NCI-H1092 treated with DMSO at 0.1 percent for 48 hours (cell line): ENCODE measurements at regions not wholly inside any gene's neighbourhood (a gene's known extent, or its start where the extent isn't known, plus 50 kb on each side); places are given as distances from the start of the nearest gene placed in this dataset.

ENCODE experiments used
- DNase-seq: peaks from one replicate; lab custom pipeline; 2025; lab: John Stamatoyannopoulos, UW

GRCh38 chr2:219951099-219951498 lies 323.7 kb downstream of the SLC4A3 start:
- no peak for DNase-seq

- DNase-seq: no peak
Observed at GRCh38 chr2:219954331-219954730, 326.9 kb downstream of the SLC4A3 start.

DNA sequence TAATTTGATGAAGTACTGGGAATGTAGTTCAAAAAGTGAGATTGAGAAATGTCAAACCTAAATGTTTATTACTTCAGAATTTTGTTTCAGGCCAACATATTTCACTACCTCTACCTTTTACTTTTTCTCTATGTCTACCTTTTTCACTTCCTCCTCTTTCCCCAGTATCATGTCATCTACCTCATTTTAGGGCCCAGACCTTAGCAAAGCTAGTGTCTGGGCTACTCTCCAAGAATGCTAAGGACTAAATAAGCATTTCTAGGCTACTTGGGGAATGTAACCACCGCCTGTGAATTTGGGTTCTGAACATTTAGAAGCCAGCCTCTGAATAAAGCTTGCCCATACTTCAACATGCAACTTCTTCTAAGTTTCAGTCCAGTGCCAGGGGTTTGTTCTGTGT lies 330.4 kb downstream of the SLC4A3 start:
- DNase-seq: no peak

DNA sequence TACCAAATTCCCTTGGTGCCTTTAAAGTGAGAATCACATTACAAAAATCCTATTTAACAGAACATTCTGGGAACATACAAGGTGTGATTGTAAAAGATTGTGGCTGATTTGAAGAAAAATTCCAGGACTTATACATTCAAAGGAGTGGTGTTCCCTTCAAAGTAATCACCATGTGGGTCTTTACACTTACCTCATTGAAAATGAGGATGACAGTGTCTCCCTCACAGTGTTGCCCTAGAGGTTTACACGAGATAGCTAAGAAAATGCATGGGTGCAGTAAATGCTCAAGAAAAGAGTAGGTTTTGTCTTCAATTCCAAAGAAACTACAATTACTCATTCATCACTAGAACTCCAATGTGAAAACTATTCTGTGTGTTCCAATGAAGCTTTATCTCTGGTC lies 331.5 kb downstream of the SLC4A3 start:
- no peak for DNase-seq

- no peak for DNase-seq
Observed at GRCh38 chr2:219959471-219959870, 332.0 kb downstream of the SLC4A3 start.

DNA sequence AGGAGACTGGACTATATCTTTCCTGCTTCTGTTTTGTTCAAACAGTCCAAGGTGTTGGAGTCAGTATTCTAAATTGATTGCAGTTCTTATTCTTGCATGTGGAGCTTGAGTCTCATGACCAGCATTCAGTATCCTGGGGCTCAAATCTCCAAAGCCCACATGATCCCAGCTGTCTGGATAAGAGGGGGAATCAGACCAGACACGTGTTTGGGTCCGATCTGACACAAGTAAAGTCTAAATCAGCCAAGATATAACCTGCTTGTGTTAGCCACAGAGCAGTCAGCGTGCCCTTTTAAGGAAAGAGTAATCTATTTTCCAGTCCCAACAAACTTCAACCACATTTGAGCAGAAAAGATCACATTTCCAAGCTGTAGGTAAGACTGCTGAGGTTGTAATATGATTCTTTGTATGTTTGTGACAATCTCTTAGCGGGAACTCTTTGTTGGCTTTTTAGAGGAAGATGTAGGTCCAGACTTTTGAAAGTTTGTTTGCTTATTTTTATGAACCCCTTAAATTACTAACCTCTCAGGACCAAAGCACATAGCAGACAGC lies 334.6 kb downstream of the SLC4A3 start:
- DNase-seq: no peak

DNA sequence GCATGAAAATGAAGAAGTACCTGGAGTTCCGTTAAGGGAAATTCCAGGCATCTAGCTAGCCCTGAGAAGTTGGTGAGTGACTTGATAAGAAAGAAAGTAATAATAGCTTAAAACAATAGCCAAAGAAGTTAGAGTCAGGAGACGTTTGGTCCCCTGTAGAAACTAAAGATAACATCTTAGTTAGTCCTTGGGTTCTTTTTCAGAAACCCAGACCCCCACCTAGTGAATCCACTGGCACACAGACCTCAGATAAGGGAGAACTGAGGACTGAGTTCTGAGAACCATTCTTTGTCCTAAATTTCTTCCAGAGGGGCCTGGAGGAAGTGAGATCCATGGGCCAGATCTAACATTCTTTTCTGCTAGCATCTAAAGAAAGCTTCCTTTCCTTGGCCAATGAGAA lies 335.4 kb downstream of the SLC4A3 start:
- DNase-seq: no peak

GRCh38 chr2:219965287-219966194 lies 338.1 kb downstream of the SLC4A3 start:
- DNase-seq: no peak

- no peak for DNase-seq
Observed at GRCh38 chr2:219967247-219968245, 340.1 kb downstream of the SLC4A3 start.

- DNase-seq: no peak
Observed at GRCh38 chr2:219968685-219969345, 341.4 kb downstream of the SLC4A3 start.

DNA sequence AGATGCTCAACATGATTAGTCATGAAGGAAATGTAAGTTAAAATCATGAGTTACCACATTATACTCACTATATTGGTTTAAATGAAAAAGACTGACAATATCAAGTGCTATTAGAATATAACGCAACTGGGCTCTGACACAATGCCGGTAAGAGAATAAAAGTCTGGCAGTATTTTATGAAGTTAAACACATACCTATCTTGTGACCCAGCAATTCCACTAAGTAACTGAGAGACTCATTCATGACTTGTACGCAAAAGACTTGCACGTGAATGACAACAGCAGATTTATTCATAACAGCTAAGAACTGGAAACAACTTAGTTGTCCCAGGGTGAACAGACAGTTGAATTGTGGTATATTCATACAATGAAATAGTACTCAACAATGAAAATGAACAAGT lies 342.1 kb downstream of the SLC4A3 start:
- no peak for DNase-seq

DNA sequence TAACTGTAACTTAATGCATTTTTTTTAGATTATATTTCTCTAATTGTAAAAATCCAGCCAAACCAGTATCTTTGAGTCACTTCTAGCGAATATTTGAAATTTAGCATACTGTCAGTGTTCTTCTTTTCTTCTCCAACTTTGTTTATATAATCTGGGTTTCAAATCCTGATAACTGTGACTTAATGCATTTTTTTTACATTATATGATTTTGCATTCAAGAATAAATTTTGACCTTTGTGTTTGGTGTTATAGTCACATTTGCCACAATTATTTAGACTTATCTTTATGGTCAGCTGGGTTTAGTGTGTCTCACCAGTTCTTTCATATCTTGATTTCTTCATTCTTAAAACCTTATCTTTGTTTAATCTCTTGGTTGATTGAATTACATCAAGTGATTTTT lies 345.7 kb downstream of the SLC4A3 start:
- DNase-seq: no peak

DNA sequence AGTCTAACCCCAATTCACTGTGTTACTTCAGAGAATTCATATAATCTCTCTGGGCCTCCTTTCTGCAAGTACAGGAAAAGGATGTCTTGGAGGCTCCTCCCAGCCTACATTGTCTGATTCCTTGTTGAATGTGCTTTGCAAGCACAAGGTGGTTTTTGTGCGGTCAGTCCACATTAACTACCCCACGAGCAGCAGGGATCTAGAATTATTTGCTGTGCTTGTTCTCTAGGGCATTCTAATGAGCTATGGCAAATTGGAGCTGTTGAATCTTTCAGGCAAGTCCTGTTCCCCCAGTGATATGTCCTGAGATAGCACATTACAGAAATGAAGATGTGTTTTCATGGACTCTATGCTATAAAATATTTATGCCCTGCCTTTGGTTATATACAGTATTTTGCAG lies 349.4 kb downstream of the SLC4A3 start:
- DNase-seq: no peak

DNA sequence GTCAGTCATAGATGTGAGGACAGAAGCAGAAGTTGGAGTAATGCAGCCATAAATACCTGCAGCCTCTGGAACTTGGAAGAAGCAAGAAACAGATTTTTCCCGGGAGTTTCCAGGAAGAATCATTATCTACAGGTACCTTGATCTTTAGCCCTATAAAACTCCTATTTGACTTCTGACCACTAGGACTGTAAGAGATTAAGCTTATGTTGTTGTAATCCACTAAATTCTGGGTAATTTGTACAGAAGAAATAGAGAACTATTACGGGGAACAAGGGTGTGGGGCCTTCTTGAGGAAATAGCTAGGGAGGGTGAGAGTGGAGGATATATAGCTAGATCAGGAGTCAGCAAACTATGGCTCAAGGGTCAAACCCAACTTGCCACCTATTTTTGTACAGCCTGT lies 353.2 kb downstream of the SLC4A3 start:
- DNase-seq: no peak

GRCh38 chr2:219983836-219984235 lies 356.4 kb downstream of the SLC4A3 start:
- DNase-seq: no peak

- no peak for DNase-seq
Observed at GRCh38 chr2:219985017-219985416, 357.6 kb downstream of the SLC4A3 start.

GRCh38 chr2:219987830-219988229 lies 360.4 kb downstream of the SLC4A3 start:
- no peak for DNase-seq

GRCh38 chr2:219989744-219990143 lies 362.3 kb downstream of the SLC4A3 start:
- no peak for DNase-seq

GRCh38 chr2:219991116-219991515 lies 363.7 kb downstream of the SLC4A3 start:
- no peak for DNase-seq

- no peak for DNase-seq
Observed at GRCh38 chr2:219995399-219995798, 368.0 kb downstream of the SLC4A3 start.

GRCh38 chr2:219995991-219996765 lies 368.7 kb downstream of the SLC4A3 start:
- DNase-seq: no peak
